KMS-11 (cell line): ENCODE measurements at regions not wholly inside any gene's neighbourhood (a gene's known extent, or its start where the extent isn't known, plus 50 kb on each side); places are given as distances from the start of the nearest gene placed in this dataset.

Experiments
- H2AFZ ChIP-seq: fragments of 200-600 bp; sonication (generic); 2 replicates; pipeline ENCODE4 v1.6.1; 2016; ENCODE audit warnings: antibody characterized with exemption, mixed run types, low read depth
- H3K27ac ChIP-seq: fragments of 200-600 bp; sonication (generic); 2 replicates; pipeline ENCODE4 v1.6.1; 2016; ENCODE audit warnings: mild to moderate bottlenecking, mixed run types
- H3K27me3 ChIP-seq: fragments of 200-600 bp; sonication (generic); 2 replicates; pipeline ENCODE4 v1.6.1; 2017; ENCODE audit warnings: mild to moderate bottlenecking, low read depth, mixed run types, moderate library complexity; ENCODE audit not compliant: insufficient read depth
- H3K36me3 ChIP-seq: fragments of 200-600 bp; sonication (generic); 2 replicates; pipeline ENCODE4 v1.6.1; 2017; ENCODE audit warnings: mild to moderate bottlenecking, mixed run types; ENCODE audit not compliant: insufficient read depth
- H3K4me1 ChIP-seq: fragments of 200-600 bp; sonication (generic); 2 replicates; pipeline ENCODE4 v1.6.1; 2016; ENCODE audit warnings: mild to moderate bottlenecking, low read depth, mixed run types; ENCODE audit not compliant: poor library complexity, severe bottlenecking
- H3K4me2 ChIP-seq: fragments of 200-600 bp; sonication (generic); 2 replicates; pipeline ENCODE4 v1.7.0; 2016; ENCODE audit warnings: mild to moderate bottlenecking, mixed run types
- H3K4me3 ChIP-seq: fragments of 200-600 bp; sonication (generic); IDR thresholded peaks from 2 replicates; pipeline ENCODE4 v1.6.1; 2017; ENCODE audit warnings: low read depth, low read length, mixed read lengths; ENCODE audit not compliant: insufficient read depth
- H3K79me2 ChIP-seq: fragments of 200-600 bp; sonication (generic); 2 replicates; pipeline ENCODE4 v1.6.1; 2016; ENCODE audit warnings: low read depth, mixed run types; ENCODE audit not compliant: insufficient read depth
- H3K9ac ChIP-seq: fragments of 200-600 bp; sonication (generic); 2 replicates; pipeline ENCODE4 v1.6.1; 2016; ENCODE audit warnings: mild to moderate bottlenecking, mixed run types
- H4K20me1 ChIP-seq: fragments of 200-600 bp; sonication (generic); 2 replicates; pipeline ENCODE4 v1.6.1; 2016; ENCODE audit warnings: mild to moderate bottlenecking, mixed run types; ENCODE audit not compliant: insufficient read depth
- CTCF ChIP-seq: fragments of 200-600 bp; sonication (generic); conservative IDR thresholded peaks from 2 replicates; pipeline ENCODE4 v1.6.1; 2017; ENCODE audit warnings: low read depth, mild to moderate bottlenecking, antibody characterized with exemption, low read length, moderate library complexity, mixed read lengths

- Histone ChIP-seq H3K9ac (no peak overlapping the region), H3K4me2 (no peak overlapping the region), H3K79me2 (no peaks in the 10 kb centered on the region), H2AFZ (no peak overlapping the region), H3K4me3 (no peak overlapping the region), H3K27me3 (no peaks in the 10 kb centered on the region), H4K20me1 (no peaks in the 10 kb centered on the region), H3K27ac (no peak overlapping the region), H3K36me3 (no peaks in the 10 kb centered on the region), H3K4me1 (no peaks in the 10 kb centered on the region)
- no peak for TF ChIP-seq CTCF
Measured at GRCh38 chr1:200233393-200233792, 176.4 kb downstream of the ZNF281 start.

- H3K4me2 ChIP-seq = no peak overlapping the region
- no peaks in the 10 kb centered on the region for H4K20me1 ChIP-seq
- no peaks in the 10 kb centered on the region for H3K4me1 ChIP-seq
- TF ChIP-seq CTCF = no peak
- H3K4me3 ChIP-seq = no peak overlapping the region
- H3K27me3 ChIP-seq = no peaks in the 10 kb centered on the region
- no peak overlapping the region for H3K27ac ChIP-seq
- no peaks in the 10 kb centered on the region for H3K36me3 ChIP-seq
- no peak overlapping the region for H2AFZ ChIP-seq
- no peak overlapping the region for H3K9ac ChIP-seq
- H3K79me2 ChIP-seq = no peaks in the 10 kb centered on the region
Measured at GRCh38 chr1:200231787-200232231, 178.0 kb downstream of the ZNF281 start.

- Histone ChIP-seq H3K36me3 (no peaks in the 10 kb centered on the region), H3K4me2 (no peak overlapping the region), H4K20me1 (no peaks in the 10 kb centered on the region), H3K79me2 (no peaks in the 10 kb centered on the region), H3K27me3 (no peaks in the 10 kb centered on the region), H3K27ac (no peak overlapping the region), H3K4me1 (peaks cover 9% of the 10 kb centered on the region), H2AFZ (no peak overlapping the region), H3K4me3 (no peak overlapping the region), H3K9ac (no peak overlapping the region)
- no peak for TF ChIP-seq CTCF
Measured at GRCh38 chr1:200230671-200231070, 179.2 kb downstream of the ZNF281 start.

GRCh38 chr1:200228486-200228885 lies 181.3 kb downstream of the ZNF281 start:
- Histone ChIP-seq H3K4me2 (no peak overlapping the region), H3K27ac (no peak overlapping the region), H3K4me1 (peaks cover 9% of the 10 kb centered on the region), H3K9ac (no peak overlapping the region), H3K36me3 (no peaks in the 10 kb centered on the region), H3K27me3 (no peaks in the 10 kb centered on the region), H3K79me2 (no peaks in the 10 kb centered on the region), H3K4me3 (no peak overlapping the region), H2AFZ (no peak overlapping the region), H4K20me1 (no peaks in the 10 kb centered on the region)
- no peak for TF ChIP-seq CTCF
